ENCODE measurements at regions not wholly inside any gene's neighbourhood (a gene's known extent, or its start where the extent isn't known, plus 50 kb on each side); places are given as distances from the start of the nearest gene placed in this dataset.

- Histone ChIP-seq H2AFZ (ENCODE audit: low read length) (no peak overlapping the region), H3K4me2 (ENCODE audit: insufficient read depth, low read length, poor library complexity, severe bottlenecking) (no peak overlapping the region), H3K4ac (ENCODE audit: low read length) (no peak overlapping the region), H3K79me1 (ENCODE audit: low read depth, low read length) (no peaks in the 10 kb centered on the region), H3K27ac (replicated peaks; ENCODE audit: low read length) (no peak overlapping the region), H3K4me3 (ENCODE audit: low read length in 2 of 2) (no peak overlapping the region), H2BK120ac (ENCODE audit: low read depth, low read length) (no peak overlapping the region), H3K36me3 (replicated peaks in 1 of 2; ENCODE audit: control insufficient read depth in 2 of 2, insufficient read depth in 2 of 2, low read length in 2 of 2) (no peaks in the 10 kb centered on the region), H3K23ac (ENCODE audit: low read depth, low read length, poor library complexity) (no peak overlapping the region), H3K18ac (ENCODE audit: low read length) (no peak overlapping the region), H2BK5ac (ENCODE audit: low read length) (no peak overlapping the region), H2BK15ac (ENCODE audit: low read length) (no peak overlapping the region), H3K14ac (ENCODE audit: low read length) (no peak overlapping the region), H4K8ac (ENCODE audit: low read depth, low read length) (no peak overlapping the region), H3K9me3 (replicated peaks in 1 of 2; ENCODE audit: control insufficient read depth in 2 of 2, insufficient read depth in 1 of 2, low read depth in 1 of 2, low read length in 2 of 2) (no peaks in the 10 kb centered on the region), H3K27me3 (ENCODE audit: control insufficient read depth in 3 of 3, insufficient read depth in 3 of 3, low read depth in 1 of 3, low read length in 3 of 3) (no peaks in the 10 kb centered on the region), H2BK12ac (ENCODE audit: low read length) (no peak overlapping the region), H4K91ac (ENCODE audit: low read depth, low read length, poor library complexity) (no peak overlapping the region), H3K9ac (ENCODE audit: low read depth, low read length, poor library complexity) (no peak overlapping the region), H2AK5ac (ENCODE audit: low read depth, low read length) (no peak overlapping the region), H3K4me1 (ENCODE audit: control insufficient read depth in 2 of 2, insufficient read depth in 1 of 2, low read depth in 1 of 2, low read length in 2 of 2) (peaks cover 2% of the 10 kb centered on the region in 2 donors)
- WGBS, 2 donors (ENCODE audit: extremely low coverage in 2 of 2, insufficient read length in 2 of 2, insufficient replicate concordance in 1 of 2) = no CpG with 5 or more reads among the region's 1 CpG
- no peak for DNase-seq (ENCODE audit: low spot score)
Observed at GRCh38 chr7:84512055-84512454, 317.5 kb upstream of the SEMA3A start.

- H2AK5ac ChIP-seq (ENCODE audit: low read depth, low read length) = no peak overlapping the region
- H3K14ac ChIP-seq (ENCODE audit: low read length) = no peak overlapping the region
- no CpG with 5 or more reads among the region's 1 CpG for WGBS, 2 donors (ENCODE audit: extremely low coverage in 2 of 2, insufficient read length in 2 of 2, insufficient replicate concordance in 1 of 2)
- H3K18ac ChIP-seq (ENCODE audit: low read length) = no peak overlapping the region
- H3K4me2 ChIP-seq (ENCODE audit: insufficient read depth, low read length, poor library complexity, severe bottlenecking) = no peak overlapping the region
- DNase-seq (ENCODE audit: low spot score) = no peak
- no peaks in the 10 kb centered on the region for H3K36me3 ChIP-seq (replicated peaks in 1 of 2; ENCODE audit: control insufficient read depth in 2 of 2, insufficient read depth in 2 of 2, low read length in 2 of 2)
- no peak overlapping the region for H2BK5ac ChIP-seq (ENCODE audit: low read length)
- H2BK12ac ChIP-seq (ENCODE audit: low read length) = no peak overlapping the region
- H3K4me3 ChIP-seq (ENCODE audit: low read length in 2 of 2) = no peak overlapping the region
- no peak overlapping the region for H3K9ac ChIP-seq (ENCODE audit: low read depth, low read length, poor library complexity)
- H2BK120ac ChIP-seq (ENCODE audit: low read depth, low read length) = no peak overlapping the region
- no peak overlapping the region for H4K91ac ChIP-seq (ENCODE audit: low read depth, low read length, poor library complexity)
- no peaks in the 10 kb centered on the region for H3K9me3 ChIP-seq (replicated peaks in 1 of 2; ENCODE audit: control insufficient read depth in 2 of 2, insufficient read depth in 1 of 2, low read depth in 1 of 2, low read length in 2 of 2)
- H3K79me1 ChIP-seq (ENCODE audit: low read depth, low read length) = no peaks in the 10 kb centered on the region
- no peak overlapping the region for H2BK15ac ChIP-seq (ENCODE audit: low read length)
- peaks cover 2% of the 10 kb centered on the region in 2 donors for H3K4me1 ChIP-seq (ENCODE audit: control insufficient read depth in 2 of 2, insufficient read depth in 1 of 2, low read depth in 1 of 2, low read length in 2 of 2)
- H3K27ac ChIP-seq (replicated peaks; ENCODE audit: low read length) = no peak overlapping the region
- H3K27me3 ChIP-seq (ENCODE audit: control insufficient read depth in 3 of 3, insufficient read depth in 3 of 3, low read depth in 1 of 3, low read length in 3 of 3) = no peaks in the 10 kb centered on the region
- H2AFZ ChIP-seq (ENCODE audit: low read length) = no peak overlapping the region
- no peak overlapping the region for H3K23ac ChIP-seq (ENCODE audit: low read depth, low read length, poor library complexity)
- no peak overlapping the region for H4K8ac ChIP-seq (ENCODE audit: low read depth, low read length)
- H3K4ac ChIP-seq (ENCODE audit: low read length) = no peak overlapping the region
Observed at GRCh38 chr7:84510505-84510904, 315.9 kb upstream of the SEMA3A start.

- no peak overlapping the region for H3K14ac ChIP-seq (ENCODE audit: low read length)
- no peak overlapping the region for H2BK15ac ChIP-seq (ENCODE audit: low read length)
- no peaks in the 10 kb centered on the region for H3K9me3 ChIP-seq (replicated peaks in 1 of 2; ENCODE audit: control insufficient read depth in 2 of 2, insufficient read depth in 1 of 2, low read depth in 1 of 2, low read length in 2 of 2)
- no peak overlapping the region for H3K4me3 ChIP-seq (ENCODE audit: low read length in 2 of 2)
- H3K4me2 ChIP-seq (ENCODE audit: insufficient read depth, low read length, poor library complexity, severe bottlenecking) = no peak overlapping the region
- no peak overlapping the region for H3K23ac ChIP-seq (ENCODE audit: low read depth, low read length, poor library complexity)
- H3K36me3 ChIP-seq (replicated peaks in 1 of 2; ENCODE audit: control insufficient read depth in 2 of 2, insufficient read depth in 2 of 2, low read length in 2 of 2) = no peaks in the 10 kb centered on the region
- H4K8ac ChIP-seq (ENCODE audit: low read depth, low read length) = no peak overlapping the region
- H3K27ac ChIP-seq (replicated peaks; ENCODE audit: low read length) = no peak overlapping the region
- no peaks in the 10 kb centered on the region for H3K79me1 ChIP-seq (ENCODE audit: low read depth, low read length)
- peaks cover 2% of the 10 kb centered on the region in 2 donors for H3K4me1 ChIP-seq (ENCODE audit: control insufficient read depth in 2 of 2, insufficient read depth in 1 of 2, low read depth in 1 of 2, low read length in 2 of 2)
- no peak overlapping the region for H2BK5ac ChIP-seq (ENCODE audit: low read length)
- WGBS, 2 donors (ENCODE audit: extremely low coverage in 2 of 2, insufficient read length in 2 of 2, insufficient replicate concordance in 1 of 2) = no CpG with 5 or more reads among the region's 1 CpG
- no peak overlapping the region for H3K18ac ChIP-seq (ENCODE audit: low read length)
- no peak for DNase-seq (ENCODE audit: low spot score)
- H3K27me3 ChIP-seq (ENCODE audit: control insufficient read depth in 3 of 3, insufficient read depth in 3 of 3, low read depth in 1 of 3, low read length in 3 of 3) = no peaks in the 10 kb centered on the region
- H2BK12ac ChIP-seq (ENCODE audit: low read length) = no peak overlapping the region
- H3K4ac ChIP-seq (ENCODE audit: low read length) = no peak overlapping the region
- H4K91ac ChIP-seq (ENCODE audit: low read depth, low read length, poor library complexity) = no peak overlapping the region
- no peak overlapping the region for H2AK5ac ChIP-seq (ENCODE audit: low read depth, low read length)
- H2AFZ ChIP-seq (ENCODE audit: low read length) = no peak overlapping the region
- no peak overlapping the region for H2BK120ac ChIP-seq (ENCODE audit: low read depth, low read length)
- H3K9ac ChIP-seq (ENCODE audit: low read depth, low read length, poor library complexity) = no peak overlapping the region
Observed at GRCh38 chr7:84509522-84509921, 314.9 kb upstream of the SEMA3A start.

- no peak overlapping the region for H2BK15ac ChIP-seq (ENCODE audit: low read length)
- no peak for DNase-seq (ENCODE audit: low spot score)
- no peaks in the 10 kb centered on the region for H3K9me3 ChIP-seq (replicated peaks in 1 of 2; ENCODE audit: control insufficient read depth in 2 of 2, insufficient read depth in 1 of 2, low read depth in 1 of 2, low read length in 2 of 2)
- no peak overlapping the region for H3K18ac ChIP-seq (ENCODE audit: low read length)
- H3K4me2 ChIP-seq (ENCODE audit: insufficient read depth, low read length, poor library complexity, severe bottlenecking) = no peak overlapping the region
- H4K91ac ChIP-seq (ENCODE audit: low read depth, low read length, poor library complexity) = no peak overlapping the region
- no peaks in the 10 kb centered on the region for H3K79me1 ChIP-seq (ENCODE audit: low read depth, low read length)
- no peak overlapping the region for H2AK5ac ChIP-seq (ENCODE audit: low read depth, low read length)
- H2BK120ac ChIP-seq (ENCODE audit: low read depth, low read length) = no peak overlapping the region
- no peak overlapping the region for H2BK5ac ChIP-seq (ENCODE audit: low read length)
- no CpG with 5 or more reads among the region's 4 CpGs for WGBS, 2 donors (ENCODE audit: extremely low coverage in 2 of 2, insufficient read length in 2 of 2, insufficient replicate concordance in 1 of 2)
- no peak overlapping the region for H2AFZ ChIP-seq (ENCODE audit: low read length)
- H3K27me3 ChIP-seq (ENCODE audit: control insufficient read depth in 3 of 3, insufficient read depth in 3 of 3, low read depth in 1 of 3, low read length in 3 of 3) = no peaks in the 10 kb centered on the region
- H3K4ac ChIP-seq (ENCODE audit: low read length) = no peak overlapping the region
- no peaks in the 10 kb centered on the region for H3K36me3 ChIP-seq (replicated peaks in 1 of 2; ENCODE audit: control insufficient read depth in 2 of 2, insufficient read depth in 2 of 2, low read length in 2 of 2)
- no peak overlapping the region for H3K23ac ChIP-seq (ENCODE audit: low read depth, low read length, poor library complexity)
- no peak overlapping the region for H2BK12ac ChIP-seq (ENCODE audit: low read length)
- H4K8ac ChIP-seq (ENCODE audit: low read depth, low read length) = no peak overlapping the region
- H3K4me3 ChIP-seq (ENCODE audit: low read length in 2 of 2) = no peak overlapping the region
- H3K14ac ChIP-seq (ENCODE audit: low read length) = no peak overlapping the region
- no peak overlapping the region for H3K9ac ChIP-seq (ENCODE audit: low read depth, low read length, poor library complexity)
- H3K4me1 ChIP-seq (ENCODE audit: control insufficient read depth in 2 of 2, insufficient read depth in 1 of 2, low read depth in 1 of 2, low read length in 2 of 2) = peaks cover 2% of the 10 kb centered on the region in 2 donors
- H3K27ac ChIP-seq (replicated peaks; ENCODE audit: low read length) = no peak overlapping the region
Observed at GRCh38 chr7:84508606-84509005, 314.0 kb upstream of the SEMA3A start.

Data from neuronal stem cell (in vitro differentiated cells).